Endodermal cell (in vitro differentiated cells): ENCODE measurements at regions not wholly inside any gene's neighbourhood (a gene's known extent, or its start where the extent isn't known, plus 50 kb on each side); places are given as distances from the start of the nearest gene placed in this dataset.
"Not testable (repeated sequence)": the region's sequence is repeated elsewhere in the genome, so short reads cannot be mapped to it uniquely, and the experiment has no call there.

Source experiments
- DNase-seq: peaks from one replicate; pipeline ENCODE4 v3.0.0-alpha.2; 2017
- H3K27ac ChIP-seq: 2 replicates; pipeline ENCODE4 v1.5.1; 2013; ENCODE audit warnings: mild to moderate bottlenecking, low read depth, low read length, moderate library complexity
- H3K27me3 ChIP-seq: 2 replicates; pipeline ENCODE4 v1.6.1; 2013; ENCODE audit warnings: mild to moderate bottlenecking, low read length, moderate library complexity; ENCODE audit not compliant: insufficient read depth, control insufficient read depth, poor library complexity, severe bottlenecking
- H3K36me3 ChIP-seq: 2 replicates; pipeline ENCODE4 v1.7.0; 2013; ENCODE audit warnings: mild to moderate bottlenecking, low read length, moderate library complexity; ENCODE audit not compliant: control insufficient read depth, insufficient read depth
- H3K4me1 ChIP-seq: one replicate; pipeline ENCODE4 v1.7.0; 2013; ENCODE audit warnings: low read length; ENCODE audit not compliant: control insufficient read depth, insufficient read depth
- H3K4me3 ChIP-seq: 2 replicates; pipeline ENCODE4 v1.5.1; 2013; ENCODE audit warnings: mild to moderate bottlenecking, low read length, moderate library complexity
- H3K9ac ChIP-seq: 2 replicates; pipeline ENCODE4 v1.6.1; 2013; ENCODE audit warnings: mild to moderate bottlenecking, low read length, moderate library complexity; ENCODE audit not compliant: poor library complexity, severe bottlenecking; ENCODE audit errors: extremely low read depth
- H3K9me3 ChIP-seq: 2 replicates; pipeline ENCODE4 v1.6.1; 2013; ENCODE audit warnings: mild to moderate bottlenecking, low read length, moderate library complexity; ENCODE audit not compliant: control insufficient read depth
- H3K27ac Mint-ChIP-seq: 2 replicates; pipeline ENCODE4 v1.8.0; 2020; ENCODE audit warnings: mixed read lengths
- H3K27me3 Mint-ChIP-seq: 2 replicates; pipeline ENCODE4 v1.8.0; 2021; ENCODE audit warnings: mild to moderate bottlenecking, mixed read lengths; ENCODE audit not compliant: insufficient read depth
- H3K36me3 Mint-ChIP-seq: 2 replicates; pipeline ENCODE4 v1.8.0; 2020; ENCODE audit warnings: low read depth, mixed read lengths
- H3K4me1 Mint-ChIP-seq: 2 replicates; pipeline ENCODE4 v1.8.0; 2020; ENCODE audit warnings: mixed read lengths
- H3K4me3 Mint-ChIP-seq: 2 replicates; pipeline ENCODE4 v1.8.0; 2020; ENCODE audit warnings: mild to moderate bottlenecking, moderate library complexity, mixed read lengths
- H3K9me3 Mint-ChIP-seq: 2 replicates; pipeline ENCODE4 v1.8.0; 2020; ENCODE audit warnings: mild to moderate bottlenecking, mixed read lengths
- WGBS, 2 experiments: methylation state at CpG; one replicate each; pipeline versions ENCODE4 v1.1.5 to v1.1.7; 2013; ENCODE audit warnings: missing lambda C conversion rate in 2 of 2, mixed read lengths in 1 of 2; ENCODE audit not compliant: insufficient coverage in 1 of 2, insufficient read length in 1 of 2; 5-methylcytosine and 5-hydroxymethylcytosine counted together

DNA sequence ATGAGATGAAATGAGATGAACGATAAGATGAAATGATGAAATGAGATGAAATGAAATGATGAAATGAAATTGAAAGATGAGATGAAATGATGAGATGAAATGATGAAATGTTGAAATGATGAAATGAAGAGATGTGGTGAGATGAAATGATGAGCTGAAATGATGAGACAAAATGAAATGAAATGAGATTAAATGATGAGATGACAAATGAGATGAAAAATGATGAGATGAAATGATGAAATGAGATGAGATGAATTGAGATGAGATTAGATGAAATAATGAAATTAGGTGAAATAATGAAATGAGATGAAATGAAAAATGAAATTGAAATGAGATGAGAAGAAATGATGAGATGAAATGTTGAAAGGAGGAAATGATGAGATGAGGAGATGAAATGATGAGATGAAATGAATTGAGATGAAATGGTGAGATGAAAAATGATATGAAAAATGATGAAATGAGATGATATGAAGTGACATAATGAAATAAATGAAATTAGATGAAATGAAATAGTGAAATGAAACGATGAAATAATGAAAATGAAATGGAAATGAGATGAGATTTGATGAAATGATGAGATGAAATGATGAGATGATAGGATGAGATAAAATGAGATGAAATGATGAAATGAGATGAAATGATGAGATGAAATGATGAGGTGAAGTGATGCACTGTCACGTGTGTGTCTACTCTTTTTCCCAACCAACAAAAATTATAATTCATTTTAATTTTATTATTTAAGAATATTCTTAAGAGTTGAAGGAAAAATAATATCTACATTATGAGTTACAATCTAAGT lies 58.0 kb downstream of the CCT8L2 start:
- not testable (repeated sequence) for H3K4me3 ChIP-seq, H3K9ac ChIP-seq, H3K27ac ChIP-seq, H3K36me3 ChIP-seq, H3K27me3 ChIP-seq, H3K9me3 ChIP-seq, H3K36me3 Mint-ChIP-seq, H3K27ac Mint-ChIP-seq, H3K4me1 Mint-ChIP-seq, H3K4me3 Mint-ChIP-seq, H3K27me3 Mint-ChIP-seq, DNase-seq, H3K4me1 ChIP-seq
- WGBS, 2 experiments: 11 to 12% methylated on average over 2 of the region's 3 CpGs
- H3K9me3 Mint-ChIP-seq: peaks cover 35% of the 10 kb centered on the region

DNA sequence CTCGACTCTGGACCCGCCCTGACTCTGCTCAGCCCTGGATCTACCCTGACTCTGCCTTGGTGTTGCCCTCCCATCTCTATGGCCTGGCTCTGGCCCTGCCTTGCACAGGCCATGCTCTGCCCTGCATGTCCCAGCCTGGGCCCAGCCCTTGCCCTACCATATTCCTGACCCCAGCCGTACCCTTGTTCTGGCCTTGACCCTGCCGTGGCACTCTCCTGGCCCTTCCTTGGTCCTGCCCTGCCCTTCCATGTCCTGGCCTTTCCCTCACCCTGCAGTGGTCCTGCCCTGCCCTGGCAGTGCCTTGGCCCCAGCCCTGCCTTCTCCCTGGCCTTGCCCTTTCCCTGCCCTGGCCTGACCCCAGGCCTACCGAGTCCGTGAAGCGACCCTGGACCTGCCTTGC lies 60.9 kb downstream of the CCT8L2 start:
- H3K4me3 Mint-ChIP-seq, H3K4me3 ChIP-seq, H3K4me1 ChIP-seq, H3K27ac Mint-ChIP-seq, H3K27ac ChIP-seq, H3K27me3 ChIP-seq, H3K36me3 Mint-ChIP-seq, H3K36me3 ChIP-seq, DNase-seq, H3K27me3 Mint-ChIP-seq, H3K9ac ChIP-seq, H3K9me3 ChIP-seq, H3K4me1 Mint-ChIP-seq: not testable (repeated sequence)
- peaks cover 53% of the 10 kb centered on the region for H3K9me3 Mint-ChIP-seq
- 75 to 77% methylated on average over 5 to 7 of the region's 7 CpGs for WGBS, 2 experiments

DNA sequence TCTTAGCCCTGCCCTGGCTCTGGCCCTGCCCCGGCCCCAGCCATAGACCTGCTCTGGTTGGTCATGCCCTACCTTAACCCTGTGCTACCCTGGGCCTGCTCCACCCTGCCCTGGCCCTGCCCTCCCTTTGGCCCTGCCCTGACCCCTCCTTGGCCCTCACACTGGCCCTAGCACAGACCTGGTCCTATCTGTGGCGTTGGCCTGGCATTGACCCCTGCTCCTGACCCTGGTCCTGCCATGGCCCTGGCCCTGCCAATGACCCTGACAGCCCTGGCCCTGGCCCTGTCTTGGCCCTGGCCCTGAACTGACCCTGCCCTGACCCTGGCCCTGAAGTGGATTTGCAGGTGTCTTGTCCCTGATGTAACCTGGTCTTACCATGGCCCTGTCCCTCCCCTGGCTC lies 63.3 kb downstream of the CCT8L2 start:
- H3K4me3 ChIP-seq, H3K4me1 Mint-ChIP-seq, H3K36me3 ChIP-seq, H3K9ac ChIP-seq, H3K9me3 ChIP-seq, H3K27me3 ChIP-seq, H3K27me3 Mint-ChIP-seq, H3K27ac Mint-ChIP-seq, DNase-seq, H3K4me3 Mint-ChIP-seq, H3K4me1 ChIP-seq, H3K27ac ChIP-seq, H3K36me3 Mint-ChIP-seq: not testable (repeated sequence)
- WGBS, 2 experiments: 65% methylated on average over 2 of the region's 2 CpGs; no CpG with 5 or more reads in 1 of the 2 experiments
- peaks cover 63% of the 10 kb centered on the region for H3K9me3 Mint-ChIP-seq

DNA sequence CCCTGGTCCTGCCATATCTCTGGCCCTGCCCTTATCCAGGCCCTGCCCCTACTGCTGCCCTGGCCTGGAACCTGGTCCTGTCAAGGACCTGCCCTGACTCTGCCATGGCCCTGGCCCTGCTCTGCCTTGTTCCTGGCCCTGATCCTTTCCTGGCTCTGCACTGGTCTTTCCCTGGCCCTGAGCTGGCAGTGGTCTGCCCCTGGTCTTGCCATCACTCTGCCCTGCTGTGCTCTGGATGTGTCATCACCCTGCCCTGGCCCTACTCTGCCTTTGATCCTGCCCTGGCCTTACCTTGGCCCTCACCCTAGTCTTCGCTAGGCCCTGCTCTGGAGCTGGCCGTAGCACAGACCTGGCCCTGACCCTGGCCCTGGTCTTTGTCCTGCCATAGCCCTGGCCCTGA lies 64.9 kb downstream of the CCT8L2 start:
- H3K9me3 ChIP-seq, H3K4me1 ChIP-seq, H3K36me3 ChIP-seq, H3K9ac ChIP-seq, H3K36me3 Mint-ChIP-seq, H3K4me1 Mint-ChIP-seq, H3K4me3 Mint-ChIP-seq, DNase-seq, H3K27me3 ChIP-seq, H3K27ac ChIP-seq, H3K4me3 ChIP-seq, H3K27ac Mint-ChIP-seq, H3K27me3 Mint-ChIP-seq: not testable (repeated sequence)
- H3K9me3 Mint-ChIP-seq: peaks cover 63% of the 10 kb centered on the region
- WGBS, 2 experiments: 69% methylated on average over 2 of the region's 2 CpGs; no CpG with 5 or more reads in 1 of the 2 experiments

DNA sequence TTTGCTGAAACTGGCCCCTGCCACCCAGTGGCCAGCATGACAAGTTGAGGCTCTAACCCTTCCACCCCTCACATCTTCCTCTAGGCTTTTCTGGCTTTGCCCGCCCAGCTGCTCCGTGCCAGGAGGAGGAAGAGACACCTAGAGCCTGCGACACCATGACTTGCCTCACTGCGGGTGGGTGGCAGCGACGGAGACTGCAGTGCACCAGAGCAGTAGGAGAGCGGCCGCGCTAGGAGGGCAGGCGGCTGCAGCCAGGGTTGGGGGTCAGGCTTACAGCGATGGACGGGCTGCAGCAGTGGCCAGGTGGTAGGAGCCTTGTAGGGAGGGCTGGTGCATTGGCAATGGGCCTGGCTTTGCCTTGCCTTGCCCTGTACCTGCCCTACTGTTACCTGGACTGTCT lies 65.7 kb downstream of the CCT8L2 start:
- not testable (repeated sequence) for H3K36me3 Mint-ChIP-seq, H3K27ac Mint-ChIP-seq, H3K27ac ChIP-seq, H3K4me1 ChIP-seq, H3K9ac ChIP-seq, H3K9me3 ChIP-seq, H3K4me1 Mint-ChIP-seq, H3K27me3 ChIP-seq, DNase-seq, H3K4me3 ChIP-seq, H3K36me3 ChIP-seq, H3K4me3 Mint-ChIP-seq, H3K27me3 Mint-ChIP-seq
- H3K9me3 Mint-ChIP-seq: peaks cover 59% of the 10 kb centered on the region
- WGBS, 2 experiments: 87% methylated on average over 12 of the region's 12 CpGs; no CpG with 5 or more reads in 1 of the 2 experiments
